Activated effector memory CD4-positive, alpha-beta T cell treated with anti-CD3 and anti-CD28 coated beads, Interleukin-2, amount 50 U/mL, for 16 hours (primary cell): ENCODE measurements at regions not wholly inside any gene's neighbourhood (a gene's known extent, or its start where the extent isn't known, plus 50 kb on each side); places are given as distances from the start of the nearest gene placed in this dataset.

Source experiments
- DNase-seq: peaks from one replicate; pipeline ENCODE4 v3.0.0-alpha.2; 2020

- no peak for DNase-seq
Observed at GRCh38 chr15:69629631-69630161, 177.1 kb downstream of the RPLP1 start.

GRCh38 chr15:69631005-69631404 lies 178.4 kb downstream of the RPLP1 start:
- no peak for DNase-seq

- DNase-seq, result no peak
Observed at GRCh38 chr15:69631978-69632377, 179.4 kb downstream of the RPLP1 start.

GRCh38 chr15:69634860-69635259 lies 182.2 kb downstream of the RPLP1 start:
- DNase-seq, result no peak

- no peak for DNase-seq
Observed at GRCh38 chr15:69636169-69636915, 183.7 kb downstream of the RPLP1 start.

- DNase-seq, result no peak
Observed at GRCh38 chr15:69637818-69638217, 185.2 kb downstream of the RPLP1 start.

GRCh38 chr15:69643476-69643875 lies 190.9 kb downstream of the RPLP1 start:
- DNase-seq, result no peak

GRCh38 chr15:69643971-69644370 lies 191.4 kb downstream of the RPLP1 start:
- DNase-seq, result no peak

- DNase-seq, result no peak
Observed at GRCh38 chr15:69644876-69645275, 192.3 kb downstream of the RPLP1 start.

- no peak for DNase-seq
Observed at GRCh38 chr15:69647142-69647513, 194.5 kb downstream of the RPLP1 start.

GRCh38 chr15:69648212-69648611 lies 195.6 kb downstream of the RPLP1 start:
- peak; percentile 45 for DNase-seq

- no peak for DNase-seq
Observed at GRCh38 chr15:69648775-69649735, 196.4 kb downstream of the RPLP1 start.

GRCh38 chr15:69652293-69652692 lies 199.7 kb downstream of the RPLP1 start:
- DNase-seq, result no peak

GRCh38 chr15:69652751-69653305 lies 200.2 kb downstream of the RPLP1 start:
- DNase-seq, result no peak

GRCh38 chr15:69653306-69653705 lies 200.7 kb downstream of the RPLP1 start:
- DNase-seq, result no peak

GRCh38 chr15:69653846-69654245 lies 201.2 kb downstream of the RPLP1 start:
- no peak for DNase-seq

- no peak for DNase-seq
Observed at GRCh38 chr15:69656271-69657030, 203.8 kb downstream of the RPLP1 start.

- DNase-seq, result no peak
Observed at GRCh38 chr15:69657626-69658025, 205.0 kb downstream of the RPLP1 start.

GRCh38 chr15:69658411-69658945 lies 205.9 kb downstream of the RPLP1 start:
- DNase-seq, result no peak

- DNase-seq, result no peak
Observed at GRCh38 chr15:69659454-69660050, 206.9 kb downstream of the RPLP1 start.

GRCh38 chr15:69660114-69660513 lies 207.5 kb downstream of the RPLP1 start:
- DNase-seq, result no peak
